Erythroblast (primary cell): ENCODE measurements at regions not wholly inside any gene's neighbourhood (a gene's known extent, or its start where the extent isn't known, plus 50 kb on each side); places are given as distances from the start of the nearest gene placed in this dataset.

Source experiments
- GATA1 ChIP-seq: IDR thresholded peaks from 2 replicates; pipeline ENCODE4 v1.6.1; 2011; ENCODE audit warnings: low read depth, mild to moderate bottlenecking, control low read depth, low read length, moderate library complexity
- POLR2A ChIP-seq: IDR thresholded peaks from 2 replicates; pipeline ENCODE4 v1.6.1; 2011; ENCODE audit warnings: mild to moderate bottlenecking, low read length

- no peak for TF ChIP-seq POLR2A
- no peak for TF ChIP-seq GATA1
Observed at GRCh38 chr1:221532071-221532773, 209.7 kb downstream of the DUSP10 start.
